MCF 10A (cell line): ENCODE measurements at regions not wholly inside any gene's neighbourhood (a gene's known extent, or its start where the extent isn't known, plus 50 kb on each side); places are given as distances from the start of the nearest gene placed in this dataset.

Experiments
- BruUV-seq: library from RNA; stranded (reverse); fragments of 400-500 nt; replicated peaks from 2 replicates; lab custom pipeline; 2021; lab: Mats Ljungman, UMichigan
- CTCF ChIA-PET: fragments of 300-600 bp; sonication (Branson Sonifier 250); formaldehyde crosslinking; extraction: SDS; loops from one replicate; lab custom pipeline; 2021; ENCODE audit warnings: antibody characterized with exemption, inconsistent platforms; lab: Yijun Ruan, JAX
- POLR2A ChIA-PET: fragments of 300-600, 350-650 bp; sonication (Branson Sonifier 250); formaldehyde crosslinking; extraction: SDS; loops from one replicate; lab custom pipeline; 2020; ENCODE audit warnings: antibody characterized with exemption, inconsistent platforms; lab: Yijun Ruan, JAX
- DNase-seq: peaks from one replicate; pipeline ENCODE4 v3.0.0-alpha.2; 2018; ENCODE audit not compliant: unreplicated experiment
- H3K27ac Mint-ChIP-seq: one replicate; pipeline ENCODE4 v1.8.0; 2022; ENCODE audit warnings: mild to moderate bottlenecking, low read depth, mixed read lengths; ENCODE audit not compliant: unreplicated experiment
- H3K27me3 Mint-ChIP-seq: one replicate; pipeline ENCODE4 v1.8.0; 2022; ENCODE audit warnings: mixed read lengths; ENCODE audit not compliant: insufficient read depth, unreplicated experiment
- H3K36me3 Mint-ChIP-seq: one replicate; pipeline ENCODE4 v1.8.0; 2022; ENCODE audit warnings: mild to moderate bottlenecking, moderate library complexity, mixed read lengths; ENCODE audit not compliant: insufficient read depth, unreplicated experiment
- H3K4me1 Mint-ChIP-seq: one replicate; pipeline ENCODE4 v1.8.0; 2022; ENCODE audit warnings: mixed read lengths; ENCODE audit not compliant: insufficient read depth, unreplicated experiment
- H3K4me3 Mint-ChIP-seq: one replicate; pipeline ENCODE4 v1.8.0; 2022; ENCODE audit warnings: mild to moderate bottlenecking, moderate library complexity, mixed read lengths; ENCODE audit not compliant: unreplicated experiment
- H3K9me3 Mint-ChIP-seq: one replicate; pipeline ENCODE4 v1.8.0; 2022; ENCODE audit warnings: mixed read lengths; ENCODE audit not compliant: unreplicated experiment
- intact Hi-C: fragments of 100-400 bp; cut with micrococcal nuclease; formaldehyde crosslinking; loops from 2 replicates; pipeline ENCODE4 v1.14.1; 2022
- TF ChIP-seq, protein P1 (sequence below): fragments of 200-600 bp; IDR thresholded peaks from one replicate; pipeline ENCODE4 v1.8.0; 2022; ENCODE audit warnings: antibody characterized with exemption, mild to moderate bottlenecking; ENCODE audit not compliant: unreplicated experiment

DNA sequence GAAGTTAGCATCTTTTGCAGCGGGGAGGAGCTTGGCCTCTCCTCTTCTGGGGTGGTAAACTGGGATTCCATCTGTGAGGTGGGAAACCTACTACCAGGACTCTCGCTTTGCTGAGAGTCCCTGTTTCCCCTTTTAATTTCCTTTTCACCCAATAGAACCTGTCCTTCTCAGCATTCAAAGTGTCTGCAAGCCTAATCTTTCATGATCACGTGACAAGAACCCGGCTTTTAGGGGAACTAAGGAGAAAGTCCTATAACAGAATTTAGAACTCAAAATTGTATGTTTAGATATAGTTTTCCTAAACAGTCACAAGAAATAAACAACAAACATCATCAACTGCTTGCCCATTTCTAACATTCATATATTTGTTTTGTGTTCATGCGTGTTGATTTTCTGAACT lies 103.6 kb upstream of the CDH19 start:
- Mint-ChIP-seq H3K36me3 (no peaks in the 10 kb centered on the region), H3K4me3 (no peak overlapping the region), H3K4me1 (no peaks in the 10 kb centered on the region), H3K27ac (no peak overlapping the region), H3K9me3 (no peaks in the 10 kb centered on the region), H3K27me3 (no peaks in the 10 kb centered on the region)
- CTCF ChIA-PET = interaction anchor here (0.6 kb wide), 1 partner anchor 286 kb away, joined by 5 read pairs; no protein-coding TSS in a partner anchor
- TF ChIP-seq, protein P1, sequence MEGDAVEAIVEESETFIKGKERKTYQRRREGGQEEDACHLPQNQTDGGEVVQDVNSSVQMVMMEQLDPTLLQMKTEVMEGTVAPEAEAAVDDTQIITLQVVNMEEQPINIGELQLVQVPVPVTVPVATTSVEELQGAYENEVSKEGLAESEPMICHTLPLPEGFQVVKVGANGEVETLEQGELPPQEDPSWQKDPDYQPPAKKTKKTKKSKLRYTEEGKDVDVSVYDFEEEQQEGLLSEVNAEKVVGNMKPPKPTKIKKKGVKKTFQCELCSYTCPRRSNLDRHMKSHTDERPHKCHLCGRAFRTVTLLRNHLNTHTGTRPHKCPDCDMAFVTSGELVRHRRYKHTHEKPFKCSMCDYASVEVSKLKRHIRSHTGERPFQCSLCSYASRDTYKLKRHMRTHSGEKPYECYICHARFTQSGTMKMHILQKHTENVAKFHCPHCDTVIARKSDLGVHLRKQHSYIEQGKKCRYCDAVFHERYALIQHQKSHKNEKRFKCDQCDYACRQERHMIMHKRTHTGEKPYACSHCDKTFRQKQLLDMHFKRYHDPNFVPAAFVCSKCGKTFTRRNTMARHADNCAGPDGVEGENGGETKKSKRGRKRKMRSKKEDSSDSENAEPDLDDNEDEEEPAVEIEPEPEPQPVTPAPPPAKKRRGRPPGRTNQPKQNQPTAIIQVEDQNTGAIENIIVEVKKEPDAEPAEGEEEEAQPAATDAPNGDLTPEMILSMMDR = no peak
- no peak for DNase-seq
- BruUV-seq = no TSS peak
- POLR2A ChIA-PET = no interaction called here
- intact Hi-C loops = no loop called here

DNA sequence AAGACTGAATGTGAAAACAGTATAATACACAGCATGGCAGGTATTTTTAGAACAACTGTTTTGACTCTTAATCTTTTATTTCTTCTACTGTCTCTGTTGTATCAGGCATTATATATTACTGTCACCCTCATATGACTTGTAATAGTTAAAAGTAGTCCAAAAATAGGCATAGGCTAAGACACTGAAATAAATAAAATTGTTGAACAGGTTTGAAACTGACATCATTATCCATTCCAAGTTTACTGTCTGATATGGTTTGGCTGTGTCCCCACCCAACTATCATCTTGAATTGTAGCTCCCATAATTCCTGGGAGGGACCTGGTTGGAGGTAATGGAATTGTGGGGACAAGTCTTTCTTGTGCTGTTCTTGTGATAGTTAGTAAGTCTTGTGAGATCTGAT lies 91.4 kb upstream of the CDH19 start:
- Mint-ChIP-seq H3K27ac (no peak overlapping the region), H3K27me3 (no peaks in the 10 kb centered on the region), H3K4me1 (no peaks in the 10 kb centered on the region), H3K9me3 (no peaks in the 10 kb centered on the region), H3K36me3 (no peaks in the 10 kb centered on the region), H3K4me3 (no peak overlapping the region)
- TF ChIP-seq, protein P1 = no peak
- intact Hi-C loops = no loop called here
- no peak for DNase-seq
- ChIA-PET CTCF (no interaction called here), POLR2A (no interaction called here)
- no TSS peak for BruUV-seq

DNA sequence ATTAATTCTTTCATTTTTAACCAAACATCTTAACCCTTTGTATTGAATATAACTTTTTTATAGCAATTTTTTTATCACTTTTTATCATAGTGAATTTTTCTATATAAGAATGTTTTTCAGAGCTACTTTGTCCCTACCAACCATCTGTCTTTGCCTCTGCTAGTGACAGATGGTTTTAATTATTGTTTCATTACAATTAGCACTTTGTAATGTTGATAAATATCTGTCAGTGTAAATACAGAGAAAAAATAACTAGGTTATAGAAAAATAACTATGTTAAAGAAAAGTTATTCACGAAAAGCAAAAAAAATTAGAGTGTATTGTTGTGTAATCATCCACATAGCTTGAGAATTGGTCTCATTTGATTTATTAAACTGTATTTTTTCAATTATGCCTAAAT lies 91.0 kb upstream of the CDH19 start:
- H3K9me3 Mint-ChIP-seq = no peaks in the 10 kb centered on the region
- ChIA-PET POLR2A (no interaction called here), CTCF (no interaction called here)
- no peak overlapping the region for H3K4me3 Mint-ChIP-seq
- DNase-seq = no peak
- no peaks in the 10 kb centered on the region for H3K4me1 Mint-ChIP-seq
- no peaks in the 10 kb centered on the region for H3K27me3 Mint-ChIP-seq
- H3K36me3 Mint-ChIP-seq = no peaks in the 10 kb centered on the region
- BruUV-seq = no TSS peak
- H3K27ac Mint-ChIP-seq = no peak overlapping the region
- intact Hi-C loops = no loop called here
- TF ChIP-seq, protein P1 = no peak

DNA sequence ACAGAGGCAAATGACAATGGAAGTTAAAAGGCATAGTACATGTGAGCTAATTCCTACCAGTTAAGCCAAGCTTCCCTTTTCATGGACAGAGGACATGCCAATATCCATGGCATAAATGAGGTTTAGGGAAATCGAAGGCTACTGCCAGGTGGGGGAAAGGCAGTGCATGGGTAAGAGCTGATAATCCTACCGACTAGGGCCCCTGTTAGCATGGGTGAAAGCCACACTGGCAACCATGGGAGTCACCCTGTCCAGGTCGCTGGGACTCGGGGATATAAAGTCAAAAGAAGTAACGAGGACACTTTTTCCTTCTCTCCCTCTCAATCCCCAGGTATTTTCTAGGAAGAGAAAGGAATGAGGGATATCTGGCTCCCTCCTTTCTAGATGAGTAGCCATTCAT lies 83.7 kb upstream of the CDH19 start:
- BruUV-seq = no TSS peak
- DNase-seq = no peak
- ChIA-PET CTCF (no interaction called here), POLR2A (interaction anchor here (0.8 kb wide), 1 partner anchor 16 kb away, joined by 4 read pairs; no protein-coding TSS in a partner anchor)
- no peaks in the 10 kb centered on the region for H3K36me3 Mint-ChIP-seq
- no peak overlapping the region for H3K27ac Mint-ChIP-seq
- H3K4me3 Mint-ChIP-seq = no peak overlapping the region
- H3K27me3 Mint-ChIP-seq = no peaks in the 10 kb centered on the region
- no peaks in the 10 kb centered on the region for H3K9me3 Mint-ChIP-seq
- TF ChIP-seq, protein P1 = no peak
- intact Hi-C loops = no loop called here
- H3K4me1 Mint-ChIP-seq = no peaks in the 10 kb centered on the region
